NT2/D1 (cell line): ENCODE measurements at regions not wholly inside any gene's neighbourhood (a gene's known extent, or its start where the extent isn't known, plus 50 kb on each side); places are given as distances from the start of the nearest gene placed in this dataset.

Experiments used
- YY1 ChIP-seq: IDR thresholded peaks from 2 replicates; pipeline ENCODE4 v1.6.1; 2011; ENCODE audit not compliant: insufficient read length, insufficient read depth
- ZNF274 ChIP-seq: IDR thresholded peaks from 2 replicates; pipeline ENCODE4 v1.6.1; 2011; ENCODE audit warnings: mild to moderate bottlenecking, low read depth, low read length

DNA sequence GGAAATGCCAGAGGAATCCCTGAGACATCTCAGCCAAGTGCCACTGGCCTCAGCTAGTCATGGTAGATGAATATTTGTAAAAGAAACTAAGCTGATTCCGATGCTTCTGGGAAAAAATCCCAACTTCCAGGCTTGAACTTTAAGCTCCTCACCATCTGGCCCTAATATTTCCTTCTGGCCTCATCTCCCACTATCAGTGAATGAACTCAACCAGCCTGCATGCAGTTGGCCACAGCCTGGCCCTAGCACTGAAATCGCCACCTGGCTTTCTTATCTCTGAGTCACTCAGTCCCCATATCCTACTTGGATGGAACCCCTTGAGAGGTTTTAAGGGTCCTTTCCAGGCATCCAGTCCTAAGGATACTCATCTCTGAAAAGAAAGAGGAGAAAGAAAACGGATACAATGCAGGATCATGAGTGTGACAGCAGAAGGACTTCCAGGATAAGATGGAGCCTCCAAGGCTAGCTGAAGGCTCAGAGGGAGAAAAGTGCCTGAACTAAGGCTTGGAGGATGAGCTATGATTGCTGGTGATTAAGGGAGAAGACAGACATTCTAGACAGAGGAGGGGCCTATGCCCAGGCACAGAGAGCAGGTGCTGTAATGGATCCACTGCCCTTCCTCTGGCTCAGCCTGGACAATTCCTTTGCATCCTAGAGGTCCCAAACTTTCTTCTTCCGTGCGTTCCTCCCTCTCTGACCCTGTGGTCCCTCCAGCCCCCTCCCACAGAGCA is 141.5 kb upstream of the MYCN start:
- TF ChIP-seq ZNF274: no peak
- no peak for TF ChIP-seq YY1
